ENCODE measurements at regions not wholly inside any gene's neighbourhood (a gene's known extent, or its start where the extent isn't known, plus 50 kb on each side); places are given as distances from the start of the nearest gene placed in this dataset.
A peak's percentile ranks its signal among the peaks of the same experiment; 100 is the strongest.

GRCh38 chr14:30223966-30224365 is 296.3 kb upstream of the PRKD1 start:
- Histone ChIP-seq H3K27ac (peak overlapping the region in 4 of 5 donors; percentile 9 to 47 (median 38)), H3K4me3 (no peak overlapping the region), H3K9me3 (replicated peaks in 1 of 3) (no peaks in the 10 kb centered on the region), H3K36me3 (replicated peaks in 1 of 2) (no peaks in the 10 kb centered on the region), H3K4me1 (replicated peaks in 1 of 2) (peaks cover 16 to 27% of the 10 kb centered on the region in 2 donors), H3K27me3 (no peaks in the 10 kb centered on the region)
- whole genome bisulfite sequencing, 4 donors = 76 to 85% (median 82%) methylated on average over 3 of the region's 3 CpGs
- TF ChIP-seq CTCF (IDR thresholded peaks at IDR 0.05) = no peak
- no peak for TF ChIP-seq POLR2A (IDR thresholded peaks at IDR 0.05)
- DNase-seq = peak in 6 of 7 donors; percentile 13 to 59 (median 32)
- intact Hi-C loops (cut with DNase I) = no loop called here

- Histone ChIP-seq H3K36me3 (replicated peaks in 1 of 2) (no peaks in the 10 kb centered on the region), H3K9me3 (replicated peaks in 1 of 3) (no peaks in the 10 kb centered on the region), H3K4me1 (replicated peaks in 1 of 2) (peaks cover 16 to 27% of the 10 kb centered on the region in 2 donors), H3K27me3 (no peaks in the 10 kb centered on the region), H3K27ac (no peak overlapping the region), H3K4me3 (no peak overlapping the region)
- no peak for TF ChIP-seq POLR2A (IDR thresholded peaks at IDR 0.05)
- no peak for TF ChIP-seq CTCF (IDR thresholded peaks at IDR 0.05)
- intact Hi-C loops (cut with DNase I) = no loop called here
- no peak for DNase-seq
- 72 to 94% (median 81%) methylated on average over 1 of the region's 1 CpG for WGBS, 4 donors
Observed at GRCh38 chr14:30225176-30225575, 297.5 kb upstream of the PRKD1 start.

GRCh38 chr14:30227436-30227835 is 299.8 kb upstream of the PRKD1 start:
- TF ChIP-seq CTCF (IDR thresholded peaks at IDR 0.05) (no peak), POLR2A (IDR thresholded peaks at IDR 0.05) (no peak)
- Histone ChIP-seq H3K9me3 (replicated peaks in 1 of 3) (no peaks in the 10 kb centered on the region), H3K27me3 (no peaks in the 10 kb centered on the region), H3K4me1 (replicated peaks in 1 of 2) (peaks cover 16 to 27% of the 10 kb centered on the region in 2 donors), H3K27ac (peak overlapping the region in 3 of 5 donors; percentile 2 to 63 (median 48)), H3K36me3 (replicated peaks in 1 of 2) (no peaks in the 10 kb centered on the region), H3K4me3 (no peak overlapping the region)
- peak in 3 of 7 donors; percentile 2 to 57 (median 41) for DNase-seq
- WGBS, 4 donors = 57 to 77% (median 66%) methylated on average over 3 of the region's 3 CpGs
- intact Hi-C loops (cut with DNase I) = no loop called here

- H3K36me3 ChIP-seq (replicated peaks in 1 of 2) = no peaks in the 10 kb centered on the region
- no peaks in the 10 kb centered on the region for H3K27me3 ChIP-seq
- intact Hi-C loops (cut with DNase I) = no loop called here
- TF ChIP-seq POLR2A (IDR thresholded peaks at IDR 0.05) = no peak
- no peak for TF ChIP-seq CTCF (IDR thresholded peaks at IDR 0.05)
- peak overlapping the region in 4 of 5 donors; percentile 37 to 63 (median 44) for H3K27ac ChIP-seq
- H3K4me1 ChIP-seq (replicated peaks in 1 of 2) = peaks cover 14 to 26% of the 10 kb centered on the region in 2 donors
- no peak overlapping the region for H3K4me3 ChIP-seq
- peak; percentile 45 to 74 (median 66) for DNase-seq
- no peaks in the 10 kb centered on the region for H3K9me3 ChIP-seq (replicated peaks in 1 of 3)
- 5 to 28% (median 20%) methylated on average over 2 of the region's 2 CpGs for WGBS, 4 donors
Observed at GRCh38 chr14:30227876-30228275, 300.2 kb upstream of the PRKD1 start.
